NCI-H2029 (cell line): ENCODE measurements at regions not wholly inside any gene's neighbourhood (a gene's known extent, or its start where the extent isn't known, plus 50 kb on each side); places are given as distances from the start of the nearest gene placed in this dataset.
A peak's percentile ranks its signal among the peaks of the same experiment; 100 is the strongest.
"Not testable (repeated sequence)": the region's sequence is repeated elsewhere in the genome, so short reads cannot be mapped to it uniquely, and the experiment has no call there.

Source experiments
- DNase-seq: peaks from one replicate; lab custom pipeline; 2025; lab: John Stamatoyannopoulos, UW

GRCh38 chr10:123221418-123221817, 67.2 kb downstream of the BUB3 start:
- no peak for DNase-seq

GRCh38 chr10:123222832-123223231, 68.6 kb downstream of the BUB3 start:
- DNase-seq, result no peak

DNA sequence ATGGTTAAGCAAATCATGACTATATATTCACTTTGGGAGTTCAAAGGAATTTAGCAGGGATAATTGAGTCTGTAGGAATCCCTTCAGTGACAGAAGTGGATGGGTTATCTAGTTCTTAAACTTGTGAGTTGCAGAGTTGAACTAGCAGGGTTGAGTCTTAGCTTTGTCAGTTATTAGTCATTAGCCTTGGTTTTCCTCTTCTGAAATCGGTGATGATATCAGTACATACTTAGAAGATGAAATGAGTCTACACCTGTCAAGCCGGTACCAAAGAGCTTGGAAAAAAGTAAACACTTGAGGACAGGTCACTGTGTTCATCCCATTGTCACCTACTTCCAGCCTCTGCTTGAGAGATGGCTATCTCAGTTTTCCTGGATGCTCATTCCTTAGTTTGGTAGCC, 73.5 kb downstream of the BUB3 start:
- DNase-seq, result no peak

- no peak for DNase-seq
These were observed 75.9 kb downstream of the BUB3 start for GRCh38 chr10:123229927-123230630.

DNA sequence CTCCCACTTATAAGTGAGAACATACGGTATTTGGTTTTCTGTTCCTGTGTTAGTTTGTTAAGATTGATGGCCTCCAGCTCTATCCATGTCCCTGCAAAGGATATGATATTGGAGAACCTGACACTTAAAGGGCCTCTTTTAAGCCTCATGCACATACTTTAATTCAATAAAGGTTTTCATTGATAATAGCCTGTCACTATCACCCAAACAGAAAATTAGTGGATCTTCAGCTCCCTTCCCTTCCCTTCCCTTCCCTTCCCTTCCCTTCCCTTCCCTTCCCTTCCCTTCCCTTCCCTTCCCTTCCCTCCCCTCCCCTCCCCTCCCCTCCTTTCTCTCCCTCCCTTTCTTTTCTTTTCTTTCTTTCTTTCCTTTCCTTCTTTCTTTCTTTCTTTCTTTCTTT, 78.7 kb downstream of the BUB3 start:
- not testable (repeated sequence) for DNase-seq

GRCh38 chr10:123235014-123235413, 80.8 kb downstream of the BUB3 start:
- DNase-seq, result not testable (repeated sequence)

- DNase-seq, result no peak
These were observed 81.9 kb downstream of the BUB3 start for GRCh38 chr10:123236126-123236525.

DNA sequence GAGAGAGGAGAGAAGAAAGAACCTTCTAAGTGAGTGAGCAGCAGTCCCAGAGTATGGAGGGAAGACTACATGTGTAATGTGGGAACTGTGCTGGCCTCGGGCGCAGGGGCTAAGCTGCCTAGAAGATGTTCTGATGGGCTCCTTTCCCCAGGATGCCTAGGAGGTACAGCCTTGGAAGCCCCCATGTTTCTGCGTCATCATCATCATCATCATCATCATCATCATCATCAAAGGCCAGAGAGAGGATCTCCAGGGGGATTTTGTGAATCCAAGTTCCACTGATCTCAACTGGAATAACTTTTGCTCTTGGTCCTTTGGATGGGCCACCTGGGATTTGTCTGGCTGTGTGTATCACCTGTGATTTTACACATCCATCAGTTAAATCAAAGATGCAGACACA, 86.0 kb downstream of the BUB3 start:
- no peak for DNase-seq

GRCh38 chr10:123240776-123241175, 86.6 kb downstream of the BUB3 start:
- no peak for DNase-seq

DNA sequence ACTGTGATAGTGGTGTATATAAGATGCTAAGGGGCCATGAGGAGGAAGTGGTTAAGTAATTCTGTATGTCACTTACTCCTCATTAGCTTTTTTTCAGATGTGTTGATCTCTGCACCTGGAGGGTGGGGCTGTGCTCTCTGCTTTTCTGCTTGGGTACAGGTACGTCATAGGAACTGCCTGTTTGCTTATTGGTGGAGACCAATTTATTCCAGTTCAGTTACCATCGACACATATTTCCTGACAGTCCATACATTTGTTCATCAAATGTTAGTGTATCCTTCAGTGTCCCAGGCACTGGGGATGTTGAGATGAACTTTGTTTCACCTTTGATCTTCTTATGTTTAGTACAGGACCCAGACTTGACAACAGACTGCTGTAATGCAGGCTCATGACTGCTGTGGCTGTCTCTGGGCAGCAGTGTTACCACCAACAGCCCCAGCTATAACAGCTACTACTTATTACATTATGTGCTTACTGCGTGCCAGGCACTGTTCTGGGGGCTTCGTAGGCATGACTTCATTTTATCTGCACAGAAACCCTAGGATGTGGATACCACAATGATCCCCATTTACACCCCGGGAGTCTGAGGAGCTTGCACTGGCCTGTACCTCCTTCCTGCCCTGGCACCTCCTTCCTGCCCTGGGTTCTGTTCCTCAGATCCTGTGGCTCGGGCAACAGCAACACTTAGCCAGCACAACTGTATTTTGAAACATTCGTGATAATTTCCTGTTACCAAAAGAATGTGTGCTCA, 87.4 kb downstream of the BUB3 start:
- no peak for DNase-seq

GRCh38 chr10:123244747-123245146, 90.5 kb downstream of the BUB3 start:
- DNase-seq, result no peak

GRCh38 chr10:123245264-123245663, 91.1 kb downstream of the BUB3 start:
- no peak for DNase-seq

DNA sequence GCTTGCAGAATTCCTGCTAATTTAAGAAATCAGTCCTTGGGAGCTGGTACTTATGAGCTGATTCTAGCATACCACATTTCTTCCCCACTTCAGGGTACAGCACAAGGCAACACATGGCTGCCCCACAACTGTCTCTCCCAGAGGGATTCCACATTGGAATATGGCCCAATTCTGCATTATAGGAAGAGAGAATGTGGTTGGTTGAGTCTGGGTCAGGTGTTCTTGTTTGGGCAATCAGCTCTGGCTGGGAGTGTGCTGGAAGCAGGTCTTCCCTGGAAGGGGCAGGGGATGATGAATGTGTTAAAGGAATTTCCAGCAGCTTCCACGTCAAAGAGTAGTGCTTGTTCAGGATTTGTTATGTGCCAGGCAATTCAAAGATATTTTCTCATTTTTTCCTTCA, 95.7 kb downstream of the BUB3 start:
- no peak for DNase-seq

DNA sequence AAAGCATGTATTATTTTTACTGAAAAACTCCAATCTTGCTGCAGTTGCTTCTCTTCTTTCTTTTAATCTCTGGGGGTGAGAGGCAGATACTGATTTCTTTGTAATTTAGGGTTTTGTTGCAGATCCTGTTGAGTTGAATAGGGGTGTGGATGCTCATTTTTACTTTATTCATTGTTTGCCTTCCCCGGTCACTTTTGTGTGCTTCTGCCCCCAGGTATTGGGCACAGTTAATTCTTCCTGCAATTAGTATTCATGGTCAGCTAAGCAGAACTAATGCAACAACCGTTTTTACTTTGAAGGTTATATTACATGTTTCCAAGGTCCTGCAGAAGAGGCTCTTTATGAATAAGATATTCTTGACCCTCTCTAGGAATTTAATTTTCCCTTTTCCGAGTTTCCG, 96.4 kb downstream of the BUB3 start:
- no peak for DNase-seq

DNA sequence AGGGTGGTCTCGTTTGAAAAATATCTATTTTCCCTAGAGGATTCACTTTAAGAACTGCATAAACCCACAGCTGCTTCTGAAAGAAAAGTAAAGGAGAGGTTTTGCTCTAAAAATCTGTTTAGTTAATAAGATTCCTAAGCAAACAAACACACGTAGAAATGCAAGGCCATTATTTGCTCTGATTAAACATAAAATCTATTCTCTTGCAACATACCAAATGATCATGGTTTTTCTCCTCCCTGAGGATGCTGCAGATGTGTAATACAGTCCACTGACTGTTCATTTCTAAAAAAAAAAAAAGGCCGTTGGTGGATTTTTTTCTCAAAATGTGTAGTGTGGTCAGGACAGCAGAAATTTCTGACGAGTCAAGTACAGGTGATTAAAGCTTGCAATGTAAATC, 98.6 kb downstream of the BUB3 start:
- no peak for DNase-seq

- DNase-seq, result not testable (repeated sequence)
These were observed 100.1 kb downstream of the BUB3 start for GRCh38 chr10:123254343-123254742.

GRCh38 chr10:123257904-123258456, 103.8 kb downstream of the BUB3 start:
- no peak for DNase-seq

DNA sequence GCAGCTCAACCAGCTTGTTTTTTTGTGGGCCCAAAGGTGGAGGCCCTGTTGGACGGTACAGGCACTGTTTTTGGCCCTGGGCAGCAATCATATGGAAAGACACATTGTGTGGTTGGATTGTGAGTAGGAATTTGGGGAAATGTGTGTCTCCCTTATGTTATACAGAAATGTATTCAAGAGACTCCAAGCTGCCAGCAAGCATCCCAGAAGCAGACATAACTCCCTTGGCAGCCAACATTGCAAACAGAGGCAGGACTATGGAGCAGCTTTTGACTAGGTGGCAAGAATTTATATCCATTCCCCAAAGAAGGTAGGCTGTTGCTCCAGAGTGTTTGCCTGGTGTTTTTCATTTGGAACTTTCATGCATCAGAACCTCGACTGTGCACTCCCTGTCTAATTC, 104.9 kb downstream of the BUB3 start:
- no peak for DNase-seq

GRCh38 chr10:123259791-123260190, 105.6 kb downstream of the BUB3 start:
- DNase-seq, result no peak

DNA sequence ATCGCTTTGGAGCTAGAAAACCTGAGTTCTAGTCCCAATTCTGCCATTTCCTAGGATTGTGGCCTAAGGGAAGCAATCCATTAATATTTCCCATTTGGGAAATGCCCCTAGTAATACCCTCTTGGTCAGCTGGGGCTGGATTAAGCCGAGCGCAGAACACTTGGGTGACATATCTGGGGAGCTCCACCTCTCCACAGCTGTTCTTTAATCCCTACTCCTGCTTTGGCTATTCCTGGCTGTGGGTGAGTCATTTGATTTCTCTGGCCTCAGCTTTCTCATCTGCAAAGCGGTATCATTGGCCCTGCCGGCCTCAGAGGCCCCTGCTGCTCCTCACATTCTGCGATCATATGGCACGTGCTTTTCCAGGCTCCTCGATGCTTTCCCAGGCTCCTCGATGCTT, 108.3 kb downstream of the BUB3 start:
- no peak for DNase-seq

DNA sequence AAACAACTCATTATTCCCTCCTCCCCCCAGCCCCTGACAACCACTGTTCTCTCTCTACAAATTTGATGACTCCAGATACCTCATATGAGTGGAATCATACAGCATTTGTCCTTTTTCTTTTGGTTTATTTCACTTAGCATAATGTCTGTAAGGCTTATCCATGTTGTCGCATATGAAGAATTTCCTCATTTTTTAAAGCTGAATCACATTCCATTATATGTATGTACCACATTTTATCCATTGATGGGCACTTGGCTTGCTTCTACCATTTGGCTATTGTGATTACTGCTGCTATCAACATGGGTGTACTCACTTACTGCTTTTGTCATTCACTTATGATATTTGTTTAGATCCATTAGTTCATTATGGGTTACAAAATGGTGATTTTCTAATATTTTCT, 112.8 kb downstream of the BUB3 start:
- DNase-seq, result no peak

DNA sequence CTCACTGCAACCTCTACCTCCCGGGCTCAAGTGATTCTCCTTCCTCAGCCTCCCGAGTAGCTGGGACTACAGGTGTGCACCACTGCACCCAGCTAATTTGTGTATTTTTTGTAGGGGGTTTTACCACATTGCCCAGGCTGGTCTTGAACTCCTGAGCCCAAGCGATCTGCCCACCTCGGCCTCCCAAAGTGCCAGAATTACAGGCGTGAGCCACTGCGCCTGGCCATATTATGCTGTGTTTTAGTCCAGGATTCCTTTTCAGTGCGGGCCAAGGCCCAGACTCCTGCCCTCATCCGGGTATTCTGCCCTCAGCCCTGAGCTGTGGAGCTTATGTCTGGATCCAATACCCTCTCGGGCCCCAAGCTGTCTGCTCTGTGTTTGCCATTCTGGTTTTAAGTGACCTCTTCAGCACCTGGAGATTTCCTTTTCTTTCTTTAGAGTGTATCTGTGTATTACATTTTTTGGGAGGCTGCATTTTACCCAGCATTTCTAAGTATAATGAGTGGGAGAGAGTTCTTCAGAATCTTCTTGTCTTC, 114.9 kb downstream of the BUB3 start:
- DNase-seq, result peak; percentile 62

DNA sequence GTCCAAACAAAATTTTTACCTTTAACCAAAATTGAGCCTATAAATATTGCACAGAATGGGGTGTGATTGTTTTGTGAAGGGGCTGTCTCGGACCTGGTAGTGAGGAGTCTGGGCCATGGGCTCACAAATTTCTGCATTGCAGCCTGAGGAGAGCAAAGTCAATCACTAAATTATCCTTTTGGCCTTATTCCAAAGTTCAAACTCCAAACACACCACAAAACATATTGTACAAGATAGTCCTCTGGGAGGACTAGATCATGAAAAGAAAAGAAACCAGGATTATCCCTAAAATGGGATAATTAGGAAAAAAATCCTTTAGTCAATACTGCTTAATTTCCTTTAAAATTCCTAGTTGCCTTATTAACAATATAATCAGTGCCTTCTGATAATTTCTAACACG, 115.5 kb downstream of the BUB3 start:
- DNase-seq, result no peak
